Nephron progenitor cell (in vitro differentiated cells): ENCODE measurements at regions not wholly inside any gene's neighbourhood (a gene's known extent, or its start where the extent isn't known, plus 50 kb on each side); places are given as distances from the start of the nearest gene placed in this dataset.

Experiments used
- DNase-seq: peaks from one replicate; pipeline ENCODE4 v3.0.0; 2021
- H3K27ac Mint-ChIP-seq: 2 replicates; pipeline ENCODE4 v1.8.0; 2021; ENCODE audit warnings: mild to moderate bottlenecking, moderate library complexity, mixed read lengths
- H3K27me3 Mint-ChIP-seq: 2 replicates; pipeline ENCODE4 v1.8.0; 2021; ENCODE audit warnings: mild to moderate bottlenecking, low read depth, mixed read lengths; ENCODE audit not compliant: poor library complexity
- H3K36me3 Mint-ChIP-seq: 2 replicates; pipeline ENCODE4 v1.8.0; 2021; ENCODE audit warnings: low read depth, mixed read lengths
- H3K4me1 Mint-ChIP-seq: 2 replicates; pipeline ENCODE4 v1.8.0; 2021; ENCODE audit warnings: mixed read lengths
- H3K4me3 Mint-ChIP-seq: 2 replicates; pipeline ENCODE4 v1.8.0; 2021; ENCODE audit warnings: mild to moderate bottlenecking, moderate library complexity, mixed read lengths
- H3K9me3 Mint-ChIP-seq: 2 replicates; pipeline ENCODE4 v1.8.0; 2021; ENCODE audit warnings: mild to moderate bottlenecking, moderate library complexity, mixed read lengths
- CTCF ChIP-seq: fragments of 200-600 bp; sonication (generic); IDR thresholded peaks from 2 replicates; pipeline ENCODE4 v1.5.0; 2021; ENCODE audit warnings: antibody characterized with exemption

GRCh38 chr12:19794116-19794515 lies 354.8 kb downstream of the AEBP2 start:
- no peaks in the 10 kb centered on the region for H3K36me3 Mint-ChIP-seq
- no peaks in the 10 kb centered on the region for H3K4me1 Mint-ChIP-seq
- DNase-seq: no peak
- TF ChIP-seq CTCF: no peak
- H3K27ac Mint-ChIP-seq: no peak overlapping the region
- peaks cover 4% of the 10 kb centered on the region for H3K9me3 Mint-ChIP-seq
- H3K4me3 Mint-ChIP-seq: no peak overlapping the region
- H3K27me3 Mint-ChIP-seq: peaks cover 3% of the 10 kb centered on the region

- Mint-ChIP-seq H3K9me3 (peaks cover 4% of the 10 kb centered on the region), H3K27me3 (no peaks in the 10 kb centered on the region), H3K27ac (no peak overlapping the region), H3K4me1 (no peaks in the 10 kb centered on the region), H3K4me3 (no peak overlapping the region), H3K36me3 (no peaks in the 10 kb centered on the region)
- TF ChIP-seq CTCF: no peak
- DNase-seq: no peak
Measured at GRCh38 chr12:19799216-19799615, 359.9 kb downstream of the AEBP2 start.

- no peak overlapping the region for H3K27ac Mint-ChIP-seq
- H3K4me3 Mint-ChIP-seq: no peak overlapping the region
- no peak for TF ChIP-seq CTCF
- H3K27me3 Mint-ChIP-seq: no peaks in the 10 kb centered on the region
- H3K36me3 Mint-ChIP-seq: no peaks in the 10 kb centered on the region
- no peak for DNase-seq
- no peaks in the 10 kb centered on the region for H3K4me1 Mint-ChIP-seq
- peaks cover 4% of the 10 kb centered on the region for H3K9me3 Mint-ChIP-seq
Measured at GRCh38 chr12:19799895-19800602, 360.8 kb downstream of the AEBP2 start.

- DNase-seq: no peak
- Mint-ChIP-seq H3K9me3 (peaks cover 4% of the 10 kb centered on the region), H3K27ac (no peak overlapping the region), H3K27me3 (peaks cover 1% of the 10 kb centered on the region), H3K4me1 (no peaks in the 10 kb centered on the region), H3K36me3 (no peaks in the 10 kb centered on the region), H3K4me3 (no peak overlapping the region)
- TF ChIP-seq CTCF: no peak
Measured at GRCh38 chr12:19800884-19801283, 361.6 kb downstream of the AEBP2 start.

GRCh38 chr12:19801941-19802340 lies 362.6 kb downstream of the AEBP2 start:
- H3K36me3 Mint-ChIP-seq: no peaks in the 10 kb centered on the region
- H3K4me1 Mint-ChIP-seq: no peaks in the 10 kb centered on the region
- no peak for DNase-seq
- H3K4me3 Mint-ChIP-seq: no peak overlapping the region
- H3K27ac Mint-ChIP-seq: no peak overlapping the region
- TF ChIP-seq CTCF: no peak
- H3K27me3 Mint-ChIP-seq: peaks cover 3% of the 10 kb centered on the region
- peaks cover 4% of the 10 kb centered on the region for H3K9me3 Mint-ChIP-seq

- Mint-ChIP-seq H3K27ac (peak overlapping the region; percentile 12), H3K4me1 (no peaks in the 10 kb centered on the region), H3K27me3 (peaks cover 3% of the 10 kb centered on the region), H3K9me3 (peaks cover 2% of the 10 kb centered on the region), H3K4me3 (no peak overlapping the region), H3K36me3 (no peaks in the 10 kb centered on the region)
- TF ChIP-seq CTCF: no peak
- DNase-seq: no peak
Measured at GRCh38 chr12:19802915-19803314, 363.6 kb downstream of the AEBP2 start.
